ENCODE measurements at regions not wholly inside any gene's neighbourhood (a gene's known extent, or its start where the extent isn't known, plus 50 kb on each side); places are given as distances from the start of the nearest gene placed in this dataset.

DNA sequence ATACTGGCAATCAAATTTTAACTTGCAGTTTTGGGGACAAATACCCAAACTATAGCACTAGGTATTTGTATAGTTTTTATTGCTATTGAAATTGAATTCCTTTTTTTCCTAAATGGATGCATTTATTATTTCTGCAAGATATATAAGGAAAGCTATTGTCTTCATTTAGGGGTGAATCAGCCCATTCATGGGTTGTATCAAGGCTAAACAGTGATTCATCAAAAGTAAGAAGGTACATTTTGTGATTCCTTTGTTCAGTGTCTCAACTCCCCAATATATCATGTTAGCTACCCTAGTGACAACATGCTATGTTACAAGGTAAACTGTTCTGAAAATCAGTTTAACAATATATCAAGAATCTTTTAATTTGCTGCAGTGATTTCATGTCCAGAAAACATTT is 185.7 kb downstream of the PLK2 start:
- TF ChIP-seq, protein P1, sequence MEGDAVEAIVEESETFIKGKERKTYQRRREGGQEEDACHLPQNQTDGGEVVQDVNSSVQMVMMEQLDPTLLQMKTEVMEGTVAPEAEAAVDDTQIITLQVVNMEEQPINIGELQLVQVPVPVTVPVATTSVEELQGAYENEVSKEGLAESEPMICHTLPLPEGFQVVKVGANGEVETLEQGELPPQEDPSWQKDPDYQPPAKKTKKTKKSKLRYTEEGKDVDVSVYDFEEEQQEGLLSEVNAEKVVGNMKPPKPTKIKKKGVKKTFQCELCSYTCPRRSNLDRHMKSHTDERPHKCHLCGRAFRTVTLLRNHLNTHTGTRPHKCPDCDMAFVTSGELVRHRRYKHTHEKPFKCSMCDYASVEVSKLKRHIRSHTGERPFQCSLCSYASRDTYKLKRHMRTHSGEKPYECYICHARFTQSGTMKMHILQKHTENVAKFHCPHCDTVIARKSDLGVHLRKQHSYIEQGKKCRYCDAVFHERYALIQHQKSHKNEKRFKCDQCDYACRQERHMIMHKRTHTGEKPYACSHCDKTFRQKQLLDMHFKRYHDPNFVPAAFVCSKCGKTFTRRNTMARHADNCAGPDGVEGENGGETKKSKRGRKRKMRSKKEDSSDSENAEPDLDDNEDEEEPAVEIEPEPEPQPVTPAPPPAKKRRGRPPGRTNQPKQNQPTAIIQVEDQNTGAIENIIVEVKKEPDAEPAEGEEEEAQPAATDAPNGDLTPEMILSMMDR (IDR thresholded peaks at IDR 0.05; ENCODE audit: low read depth, low read length): no peak
- H3K4me3 ChIP-seq (ENCODE audit: low read depth, low read length): no peak overlapping the region
- no peaks in the 10 kb centered on the region for H3K27me3 ChIP-seq (ENCODE audit: control insufficient read depth, insufficient read depth, low read length)
- no peak for DNase-seq (ENCODE audit: low read depth, low spot score)
- no peaks in the 10 kb centered on the region for H3K9me3 ChIP-seq (ENCODE audit: control insufficient read depth, insufficient read depth, low read length)
- POLR2A ChIA-PET: no interaction called here
- CTCF ChIA-PET: interaction anchor here (1.1 kb wide), 1 partner anchor 186 kb away, joined by 4 read pairs; no protein-coding TSS in a partner anchor
- no peak overlapping the region for H3K27ac ChIP-seq (ENCODE audit: low read depth, low read length)

DNA sequence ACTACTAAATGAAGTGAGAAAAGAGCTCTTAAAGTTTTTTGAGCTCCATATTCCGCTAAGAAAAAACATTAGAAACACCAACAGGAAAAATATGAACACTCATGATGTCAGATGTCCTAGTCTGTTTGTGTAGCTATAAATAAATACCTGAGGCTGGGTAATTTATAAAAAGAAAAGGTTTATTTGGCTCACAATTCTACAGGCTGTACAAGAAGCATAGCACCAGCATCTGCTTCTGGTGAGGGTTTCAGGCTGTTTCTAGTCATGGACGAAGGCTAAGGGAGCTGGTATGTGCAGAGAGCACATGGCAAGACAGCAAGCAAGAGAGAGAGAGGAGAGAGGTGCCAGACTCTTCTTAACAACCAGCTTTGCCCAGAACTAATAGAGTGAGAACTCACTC is 186.2 kb downstream of the PLK2 start:
- no peak overlapping the region for H3K27ac ChIP-seq (ENCODE audit: low read depth, low read length)
- no peak for DNase-seq (ENCODE audit: low read depth, low spot score)
- CTCF ChIA-PET: interaction anchor here (1.1 kb wide), 1 partner anchor 187 kb away, joined by 4 read pairs; no protein-coding TSS in a partner anchor
- POLR2A ChIA-PET: no interaction called here
- no peak overlapping the region for H3K4me3 ChIP-seq (ENCODE audit: low read depth, low read length)
- H3K27me3 ChIP-seq (ENCODE audit: control insufficient read depth, insufficient read depth, low read length): no peaks in the 10 kb centered on the region
- H3K9me3 ChIP-seq (ENCODE audit: control insufficient read depth, insufficient read depth, low read length): no peaks in the 10 kb centered on the region
- TF ChIP-seq, protein P1 (IDR thresholded peaks at IDR 0.05; ENCODE audit: low read depth, low read length): no peak

DNA sequence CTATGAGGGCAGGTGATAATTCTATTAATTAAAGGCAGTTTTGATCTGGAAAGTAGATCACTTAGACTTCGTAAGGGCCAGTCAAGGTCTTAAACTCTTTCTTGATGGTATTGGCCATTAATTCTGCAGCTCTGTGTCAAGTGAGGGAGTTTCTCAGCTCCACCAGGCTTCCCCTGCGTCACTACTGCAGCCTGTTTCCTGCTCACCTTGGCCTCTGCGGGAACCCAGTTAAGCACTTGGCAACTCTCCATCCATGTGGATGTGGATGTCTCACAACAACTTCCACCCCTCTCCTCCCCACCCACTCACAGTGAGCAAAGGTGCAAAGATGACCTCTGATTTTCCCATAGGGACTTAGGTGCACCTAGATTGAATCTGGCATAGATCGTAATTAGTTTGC is 191.6 kb downstream of the PLK2 start:
- CTCF ChIA-PET: interaction anchor here (1.3 kb wide), 1 partner anchor 380 kb away, joined by 4 read pairs; no protein-coding TSS in a partner anchor
- H3K9me3 ChIP-seq (ENCODE audit: control insufficient read depth, insufficient read depth, low read length): no peaks in the 10 kb centered on the region
- TF ChIP-seq, protein P1 (IDR thresholded peaks at IDR 0.05; ENCODE audit: low read depth, low read length): no peak

DNA sequence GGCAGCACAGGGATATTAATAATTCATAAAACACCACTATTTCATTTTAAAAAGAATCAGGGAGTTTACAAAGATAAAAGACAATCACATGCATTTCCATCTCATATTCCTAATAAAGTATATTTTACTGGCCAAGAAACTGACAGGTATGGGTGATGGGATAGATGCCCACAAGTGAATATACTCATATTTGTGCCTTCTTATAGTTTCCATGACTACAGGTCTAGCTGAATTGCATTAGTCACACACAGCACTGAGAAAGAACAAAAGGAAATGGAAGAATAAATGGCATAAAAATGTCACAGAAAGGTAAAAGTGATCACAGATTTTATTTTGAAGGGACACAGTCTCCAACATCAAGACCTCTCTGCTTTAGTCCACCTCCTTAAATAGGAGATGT is 193.5 kb downstream of the PLK2 start:
- ChIA-PET POLR2A (no interaction called here), CTCF (no interaction called here)
- Histone ChIP-seq H3K9me3 (ENCODE audit: control insufficient read depth, insufficient read depth, low read length) (no peaks in the 10 kb centered on the region), H3K4me3 (ENCODE audit: low read depth, low read length) (no peak overlapping the region), H3K27me3 (ENCODE audit: control insufficient read depth, insufficient read depth, low read length) (no peaks in the 10 kb centered on the region), H3K27ac (ENCODE audit: low read depth, low read length) (no peak overlapping the region)
- DNase-seq (ENCODE audit: low read depth, low spot score): no peak
- TF ChIP-seq, protein P1 (IDR thresholded peaks at IDR 0.05; ENCODE audit: low read depth, low read length): no peak

More for the DNA sequence above, 191.6 kb downstream of the PLK2 start:
- Histone ChIP-seq H3K27ac (ENCODE audit: low read depth, low read length) (no peak overlapping the region), H3K4me3 (ENCODE audit: low read depth, low read length) (no peak overlapping the region), H3K27me3 (ENCODE audit: control insufficient read depth, insufficient read depth, low read length) (no peaks in the 10 kb centered on the region)
- DNase-seq (ENCODE audit: low read depth, low spot score): no peak
- POLR2A ChIA-PET: no interaction called here

DNA sequence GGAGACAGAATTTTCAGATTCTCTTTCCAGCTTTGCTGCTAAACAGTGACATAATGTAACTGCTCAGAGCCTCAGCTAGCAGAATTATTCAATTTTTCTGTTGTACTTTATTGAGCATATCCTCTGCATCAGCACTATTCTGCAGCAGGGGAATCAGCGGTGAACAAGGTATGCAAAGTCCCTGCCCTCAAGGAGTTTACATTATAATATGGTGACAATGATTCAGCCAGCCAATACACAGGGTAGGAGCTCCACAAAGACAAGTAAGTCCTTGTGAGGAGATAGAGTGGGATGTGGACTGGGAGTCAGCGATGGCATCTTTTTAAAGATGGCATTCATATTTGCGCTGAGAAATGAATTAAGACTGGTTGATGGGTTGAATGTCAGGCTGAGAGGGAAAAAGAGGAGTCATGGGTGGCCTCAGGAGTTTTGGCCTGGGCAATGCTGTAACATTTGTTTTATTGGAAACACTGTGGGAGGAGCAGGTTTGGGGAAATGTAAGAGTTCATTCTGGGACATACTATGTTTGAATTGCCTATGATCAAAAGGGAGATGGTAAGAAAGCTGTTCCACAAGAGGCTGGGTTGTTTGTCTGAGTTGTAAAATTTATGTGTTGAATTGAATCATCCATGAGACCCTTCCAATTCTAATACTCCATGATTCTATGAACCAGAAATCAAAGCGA is 194.5 kb downstream of the PLK2 start:
- no peak for DNase-seq (ENCODE audit: low read depth, low spot score)
- H3K27me3 ChIP-seq (ENCODE audit: control insufficient read depth, insufficient read depth, low read length): no peaks in the 10 kb centered on the region
- CTCF ChIA-PET: no interaction called here
- TF ChIP-seq, protein P1 (IDR thresholded peaks at IDR 0.05; ENCODE audit: low read depth, low read length): no peak
- POLR2A ChIA-PET: no interaction called here
- H3K27ac ChIP-seq (ENCODE audit: low read depth, low read length): no peak overlapping the region
- H3K4me3 ChIP-seq (ENCODE audit: low read depth, low read length): no peak overlapping the region
- H3K9me3 ChIP-seq (ENCODE audit: control insufficient read depth, insufficient read depth, low read length): no peaks in the 10 kb centered on the region
